ENCODE measurements at regions not wholly inside any gene's neighbourhood (a gene's known extent, or its start where the extent isn't known, plus 50 kb on each side); places are given as distances from the start of the nearest gene placed in this dataset.

GRCh38 chr17:33832262-33832661, 422.8 kb upstream of the CCL2 start:
- TF ChIP-seq CTCF (conservative IDR thresholded peaks at IDR 0.05; ENCODE audit: low read depth, low read length): no peak
- TF ChIP-seq EZH2 (IDR thresholded peaks at IDR 0.05; ENCODE audit: borderline replicate concordance, low read depth, low read length, poor library complexity, severe bottlenecking): no peak
